Upper lobe of right lung (tissue), 1 donor: ENCODE measurements at regions not wholly inside any gene's neighbourhood (a gene's known extent, or its start where the extent isn't known, plus 50 kb on each side); places are given as distances from the start of the nearest gene placed in this dataset.

Experiments used
- ATAC-seq: fragments of 200-7000 bp; cut with Tn5 transposase; one replicate; pipeline ENCODE4 v1.9.1; 2020; ENCODE audit warnings: mild to moderate bottlenecking, moderate library complexity
- DNase-seq: peaks from one replicate; pipeline ENCODE4 v3.0.0-alpha.2; 2020
- H3K27ac ChIP-seq: fragments of 200-600 bp; one replicate; pipeline ENCODE4 v1.8.0; 2022
- H3K27me3 ChIP-seq: fragments of 200-600 bp; one replicate; pipeline ENCODE4 v1.8.0; 2022; ENCODE audit warnings: mild to moderate bottlenecking
- H3K36me3 ChIP-seq: fragments of 200-600 bp; one replicate; pipeline ENCODE4 v1.8.0; 2022
- H3K4me1 ChIP-seq: fragments of 200-600 bp; one replicate; pipeline ENCODE4 v1.8.0; 2022
- H3K4me3 ChIP-seq: fragments of 200-600 bp; one replicate; pipeline ENCODE4 v1.8.0; 2022; ENCODE audit warnings: mild to moderate bottlenecking
- H3K9me3 ChIP-seq: fragments of 200-600 bp; one replicate; pipeline ENCODE4 v1.8.0; 2022
- CTCF ChIP-seq: fragments of 200-600 bp; IDR thresholded peaks from one replicate; pipeline ENCODE4 v1.8.0; 2022; ENCODE audit warnings: antibody characterized with exemption
- intact Hi-C: fragments of 100-400 bp; cut with DNase I; formaldehyde crosslinking; loops from one replicate; pipeline ENCODE4 v1.11.0; 2022
- donor health status: DM: no; HTN: yes; CAD: no; lungs with severe emphysema.

- no peak for DNase-seq
- no peaks in the 10 kb centered on the region for H3K36me3 ChIP-seq
- H3K4me1 ChIP-seq = no peaks in the 10 kb centered on the region
- no peaks in the 10 kb centered on the region for H3K27me3 ChIP-seq
- TF ChIP-seq CTCF = no peak
- H3K9me3 ChIP-seq = no peaks in the 10 kb centered on the region
- no peak overlapping the region for H3K4me3 ChIP-seq
- no peak overlapping the region for H3K27ac ChIP-seq
- intact Hi-C loops = no loop called here
- ATAC-seq = no peak
Measured at GRCh38 chr4:58090539-58090938, 980.4 kb upstream of the IGFBP7 start.

- DNase-seq (no peak), ATAC-seq (no peak)
- intact Hi-C loops = no loop called here
- H3K27me3 ChIP-seq = no peaks in the 10 kb centered on the region
- no peak overlapping the region for H3K4me3 ChIP-seq
- no peak for TF ChIP-seq CTCF
- H3K27ac ChIP-seq = no peak overlapping the region
- no peaks in the 10 kb centered on the region for H3K36me3 ChIP-seq
- no peaks in the 10 kb centered on the region for H3K9me3 ChIP-seq
- H3K4me1 ChIP-seq = no peaks in the 10 kb centered on the region
Measured at GRCh38 chr4:58081356-58081755, 971.2 kb upstream of the IGFBP7 start.

DNA sequence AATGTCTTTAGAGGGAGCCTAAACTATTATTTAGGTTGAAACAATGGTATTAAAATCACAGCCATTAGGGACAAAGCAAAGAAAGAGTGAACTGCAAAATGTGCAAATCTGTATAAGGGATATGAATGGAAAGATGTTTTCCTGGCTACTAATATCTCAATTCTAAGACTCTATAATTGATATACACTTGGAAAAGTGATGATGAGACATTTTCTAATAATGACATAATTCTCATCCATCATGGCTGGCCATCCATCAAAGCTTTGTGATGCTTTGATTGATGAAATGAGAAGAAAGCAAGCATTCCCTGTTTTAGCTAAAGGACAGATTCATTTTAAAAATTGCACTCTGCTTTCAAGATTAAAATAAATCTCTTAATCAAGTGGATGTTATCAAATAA, 965.5 kb upstream of the IGFBP7 start:
- no peaks in the 10 kb centered on the region for H3K9me3 ChIP-seq
- no peak for TF ChIP-seq CTCF
- ATAC-seq (no peak), DNase-seq (no peak)
- H3K27me3 ChIP-seq = no peaks in the 10 kb centered on the region
- H3K36me3 ChIP-seq = no peaks in the 10 kb centered on the region
- intact Hi-C loops = no loop called here
- H3K27ac ChIP-seq = no peak overlapping the region
- H3K4me1 ChIP-seq = no peaks in the 10 kb centered on the region
- H3K4me3 ChIP-seq = no peak overlapping the region

DNA sequence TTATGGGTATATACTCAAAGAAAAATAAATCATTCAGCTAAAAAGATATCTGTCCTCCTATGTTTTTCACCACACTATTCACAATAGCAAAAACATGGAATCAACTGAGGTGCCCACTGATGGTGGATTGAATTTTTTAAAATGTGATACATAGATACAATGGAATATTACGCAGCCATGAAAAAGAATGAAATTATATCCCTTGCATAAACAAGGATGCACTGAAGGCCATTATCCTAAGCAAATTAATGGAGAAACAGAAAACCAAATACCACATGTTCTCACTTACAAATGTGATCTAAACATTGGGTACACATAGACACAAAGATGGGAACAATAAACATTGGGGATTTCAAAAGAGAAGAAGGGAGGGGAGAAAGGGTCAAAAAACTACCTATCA, 964.2 kb upstream of the IGFBP7 start:
- Histone ChIP-seq H3K9me3 (no peaks in the 10 kb centered on the region), H3K36me3 (no peaks in the 10 kb centered on the region), H3K4me3 (no peak overlapping the region), H3K4me1 (no peaks in the 10 kb centered on the region), H3K27me3 (no peaks in the 10 kb centered on the region), H3K27ac (no peak overlapping the region)
- no peak for DNase-seq
- no peak for ATAC-seq
- intact Hi-C loops = no loop called here
- no peak for TF ChIP-seq CTCF

DNA sequence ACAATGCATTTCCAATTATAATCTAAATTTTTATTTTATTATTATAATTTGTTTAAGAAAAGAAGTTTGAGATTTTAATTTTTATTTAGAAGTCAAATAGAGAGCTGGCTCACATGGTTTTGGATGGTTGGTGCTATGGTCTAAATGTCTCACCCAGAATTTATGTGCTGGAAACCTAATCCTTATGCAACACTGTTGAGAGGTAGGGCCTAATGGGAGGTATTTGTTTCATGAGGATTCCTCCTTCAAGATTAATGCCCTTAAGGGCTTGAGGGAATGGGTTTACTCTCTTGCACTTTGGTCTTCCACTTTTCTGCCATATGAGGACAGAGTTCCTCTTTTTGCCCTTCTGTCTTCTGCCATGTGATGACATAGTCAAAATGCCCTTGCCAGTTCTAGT, 960.5 kb upstream of the IGFBP7 start:
- TF ChIP-seq CTCF = no peak
- no peak for ATAC-seq

DNA sequence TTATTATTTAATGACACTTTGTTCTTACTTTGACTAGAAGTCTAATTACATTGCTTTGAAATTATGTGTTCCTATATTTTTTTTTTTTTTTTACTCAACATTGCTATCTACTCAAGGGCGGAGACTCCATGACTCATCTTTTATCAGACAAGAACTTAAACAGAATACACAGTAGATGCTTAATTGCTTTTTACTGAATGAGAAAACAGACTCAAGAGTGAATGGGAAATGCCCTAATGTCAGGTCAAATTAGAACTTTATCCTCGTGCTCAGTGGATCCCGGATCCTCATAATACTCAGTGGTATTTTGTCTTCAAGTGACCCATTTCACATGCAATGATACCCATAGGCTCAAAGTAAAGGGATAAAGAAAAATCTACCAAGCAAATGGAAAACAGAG, 954.5 kb upstream of the IGFBP7 start:
- Histone ChIP-seq H3K4me3 (no peak overlapping the region), H3K27me3 (no peaks in the 10 kb centered on the region), H3K9me3 (no peaks in the 10 kb centered on the region), H3K36me3 (no peaks in the 10 kb centered on the region), H3K27ac (no peak overlapping the region), H3K4me1 (no peaks in the 10 kb centered on the region)
- intact Hi-C loops = no loop called here
- TF ChIP-seq CTCF = no peak
- DNase-seq (no peak), ATAC-seq (no peak)

More for the DNA sequence above, 960.5 kb upstream of the IGFBP7 start:
- no peaks in the 10 kb centered on the region for H3K27me3 ChIP-seq
- intact Hi-C loops = no loop called here
- no peaks in the 10 kb centered on the region for H3K36me3 ChIP-seq
- no peaks in the 10 kb centered on the region for H3K4me1 ChIP-seq
- no peaks in the 10 kb centered on the region for H3K9me3 ChIP-seq
- no peak for DNase-seq
- H3K4me3 ChIP-seq = no peak overlapping the region
- no peak overlapping the region for H3K27ac ChIP-seq
